K562 (cell line): ENCODE measurements at regions not wholly inside any gene's neighbourhood (a gene's known extent, or its start where the extent isn't known, plus 50 kb on each side); places are given as distances from the start of the nearest gene placed in this dataset.

Source experiments
- ATAC-seq: fragments of 200-7000 bp; cut with Tn5 transposase; 3 replicates; pipeline ENCODE4 v1.9.1; 2020; ENCODE audit warnings: moderate library complexity
- BruUV-seq: library from RNA; stranded (reverse); fragments of 400-500 nt; replicated peaks from 2 replicates; lab custom pipeline; 2021; lab: Mats Ljungman, UMichigan
- CTCF ChIA-PET: fragments of 300-600 bp; formaldehyde crosslinking; extraction: SDS; loops from one replicate; lab custom pipeline; 2021; ENCODE audit warnings: low intra/inter-chr PET ratio; lab: Yijun Ruan, JAX
- POLR2A ChIA-PET: fragments of 300-600, 350-650 bp; sonication (Branson Sonifier 250); formaldehyde crosslinking; extraction: SDS; loops from one replicate; lab custom pipeline; 2021; ENCODE audit warnings: antibody characterized with exemption, inconsistent platforms; lab: Yijun Ruan, JAX
- DNase-seq, 4 experiments: peaks; one replicate each; pipeline versions ENCODE4 v3.0.0 to v3.0.0-alpha.2; 2011 to 2018; ENCODE audit warnings: low spot score in 3 of 4, mixed read lengths in 3 of 4; ENCODE audit errors: extremely low read depth in 1 of 4
- FAIRE-seq: peaks from 2 replicates; lab custom pipeline; 2011; peaks lifted over from hg19 to GRCh38; lab: Jason Lieb, UNC
- H2AFZ ChIP-seq: 2 replicates; pipeline ENCODE4 v1.6.0; 2011; ENCODE audit warnings: low read depth, low read length, control low read depth, inconsistent platforms
- H3K27ac ChIP-seq: fragments of 200-600 bp; 3 replicates; pipeline ENCODE4 v1.8.0; 2011; ENCODE audit warnings: low read depth, mild to moderate bottlenecking, control low read depth, inconsistent platforms, low read length, moderate library complexity, mixed read lengths; ENCODE audit errors: extremely low read depth
- H3K27me3 ChIP-seq, 2 experiments: fragments of 300-600 bp in 1 of 2; 2 replicates in 1 of 2; 3 replicates in 1 of 2; pipeline versions ENCODE4 v1.6.0 to v1.8.0; 2011; ENCODE audit warnings: inconsistent platforms in 2 of 2, low read length in 2 of 2, mild to moderate bottlenecking in 1 of 2, mixed read lengths in 1 of 2, moderate library complexity in 1 of 2; ENCODE audit not compliant: control insufficient read depth in 2 of 2, insufficient read depth in 2 of 2
- H3K36me3 ChIP-seq: fragments of 300-600 bp; 3 replicates; pipeline ENCODE4 v1.8.0; 2011; ENCODE audit warnings: mild to moderate bottlenecking, low read length, inconsistent platforms; ENCODE audit not compliant: control insufficient read depth, insufficient read depth
- H3K4me1 ChIP-seq, 2 experiments: fragments of 200-600 bp in 1 of 2; replicated peaks in 1 of 2; 2 replicates in 1 of 2; 3 replicates in 1 of 2; pipeline versions ENCODE4 v1.5.1 to v1.8.0; 2011; ENCODE audit warnings: inconsistent platforms in 2 of 2, low read length in 2 of 2, mild to moderate bottlenecking in 1 of 2, mixed read lengths in 1 of 2, moderate library complexity in 1 of 2; ENCODE audit not compliant: control insufficient read depth in 2 of 2, insufficient read depth in 2 of 2
- H3K4me2 ChIP-seq: 2 replicates; pipeline ENCODE4 v1.6.1; 2011; ENCODE audit warnings: low read length, control low read depth, inconsistent platforms, mixed read lengths; ENCODE audit not compliant: insufficient read depth
- H3K4me3 ChIP-seq: fragments of 200-600 bp; sonication (generic), shearing (Covaris generic); 2 replicates; pipeline ENCODE4 v1.5.1; 2016; ENCODE audit warnings: control low read depth, inconsistent platforms
- H3K79me2 ChIP-seq: fragments of 200-600 bp; 3 replicates; pipeline ENCODE4 v1.8.0; 2011; ENCODE audit warnings: low read length, inconsistent platforms; ENCODE audit not compliant: control insufficient read depth, insufficient read depth
- H3K9ac ChIP-seq, 2 experiments: 2 replicates each; pipeline versions ENCODE4 v1.6.0 to v1.6.1; 2011; ENCODE audit warnings: low read depth in 2 of 2, low read length in 2 of 2, control low read depth in 1 of 2, inconsistent platforms in 1 of 2, mild to moderate bottlenecking in 1 of 2, mixed read lengths in 1 of 2; ENCODE audit not compliant: insufficient read depth in 1 of 2
- H3K9me1 ChIP-seq: one replicate; pipeline ENCODE4 v1.6.0; 2011; ENCODE audit warnings: inconsistent platforms, mild to moderate bottlenecking, low read length, moderate library complexity; ENCODE audit not compliant: control insufficient read depth, insufficient read depth
- H3K9me3 ChIP-seq: replicated peaks from 2 replicates; pipeline ENCODE4 v1.5.1; 2011; ENCODE audit warnings: low read depth, low read length, inconsistent platforms; ENCODE audit not compliant: control insufficient read depth, insufficient read depth
- H4K20me1 ChIP-seq: replicated peaks from 2 replicates; pipeline ENCODE4 v1.6.1; 2011; ENCODE audit warnings: low read length, inconsistent platforms, mixed read lengths; ENCODE audit not compliant: control insufficient read depth, insufficient read depth
- ASH1L ChIP-seq: fragments of 450-650 bp; IDR thresholded peaks from 2 replicates; pipeline ENCODE4 v1.6.1; 2018; ENCODE audit warnings: borderline replicate concordance, mild to moderate bottlenecking, low read depth; ENCODE audit not compliant: partially characterized antibody
- CBX2 ChIP-seq: fragments of 200-600 bp; sonication (generic); IDR thresholded peaks from one replicate; pipeline ENCODE4 v1.6.1; 2012; ENCODE audit warnings: mild to moderate bottlenecking, low read length, inconsistent platforms; ENCODE audit not compliant: insufficient read depth, poor library complexity, severe bottlenecking
- SAP30 ChIP-seq: fragments of 200-600 bp; sonication (generic); IDR thresholded peaks from 2 replicates; pipeline ENCODE4 v1.6.1; 2012; ENCODE audit warnings: borderline replicate concordance, low read depth, mild to moderate bottlenecking, moderate library complexity, low read length, control low read depth, inconsistent platforms; ENCODE audit not compliant: insufficient read depth, poor library complexity, severe bottlenecking
- ZBTB8A ChIP-seq: fragments of 450-650 bp; IDR thresholded peaks from 2 replicates; pipeline ENCODE4 v1.6.1; 2018; ENCODE audit warnings: mild to moderate bottlenecking, moderate library complexity; ENCODE audit not compliant: partially characterized antibody
- ZNF41 ChIP-seq: fragments of 250-450 bp; sonication (Bioruptor Pico); conservative IDR thresholded peaks from 2 replicates; pipeline ENCODE4 v1.4.0; 2020; ENCODE audit warnings: mild to moderate bottlenecking
- ZSCAN32 ChIP-seq: fragments of 450-650 bp; formaldehyde crosslinking; IDR thresholded peaks from 2 replicates; pipeline ENCODE4 v1.4.0; 2020; ENCODE audit warnings: mild to moderate bottlenecking, moderate library complexity
- WGBS: fragments of 100-300 bp; shearing (Covaris generic); methylation state at CpG from one replicate; pipeline ENCODE4 v1.1.6; 2016; ENCODE audit warnings: low coverage, mixed read lengths; ENCODE audit not compliant: insufficient coverage; ENCODE audit errors: missing lambda C conversion rate; 5-methylcytosine and 5-hydroxymethylcytosine counted together
- in situ Hi-C: fragments of 300-500 bp; cut with MboI; formaldehyde crosslinking; loops from 4 replicates; pipeline ENCODE4 v1.15.0; 2018; ENCODE audit warnings: inconsistent platforms, mixed read lengths
- intact Hi-C: fragments of 100-400 bp; cut with micrococcal nuclease; formaldehyde crosslinking; loops from 2 replicates; pipeline ENCODE4 v1.14.2; 2022
- TF ChIP-seq, protein P1 (sequence below): IDR thresholded peaks from 2 replicates; pipeline ENCODE4 v1.6.1; 2016; ENCODE audit warnings: missing genetic modification characterization, missing compliant biosample characterization
- TF ChIP-seq, protein P2 (sequence below), 2 experiments: fragments of 450-650 bp in 1 of 2; sonication (generic) in 1 of 2; formaldehyde crosslinking; conservative IDR thresholded peaks; 2 replicates each; pipeline versions ENCODE4 v1.4.0 to v1.8.1; 2020 to 2022; ENCODE audit warnings: mild to moderate bottlenecking in 1 of 2, missing genetic modification reagents in 1 of 2
- TF ChIP-seq, protein P3 (sequence below): fragments of 200-800 bp; sonication (Bioruptor generic); IDR thresholded peaks from 2 replicates; pipeline ENCODE4 v1.6.1; 2016; ENCODE audit warnings: missing genetic modification characterization, missing compliant biosample characterization

DNA sequence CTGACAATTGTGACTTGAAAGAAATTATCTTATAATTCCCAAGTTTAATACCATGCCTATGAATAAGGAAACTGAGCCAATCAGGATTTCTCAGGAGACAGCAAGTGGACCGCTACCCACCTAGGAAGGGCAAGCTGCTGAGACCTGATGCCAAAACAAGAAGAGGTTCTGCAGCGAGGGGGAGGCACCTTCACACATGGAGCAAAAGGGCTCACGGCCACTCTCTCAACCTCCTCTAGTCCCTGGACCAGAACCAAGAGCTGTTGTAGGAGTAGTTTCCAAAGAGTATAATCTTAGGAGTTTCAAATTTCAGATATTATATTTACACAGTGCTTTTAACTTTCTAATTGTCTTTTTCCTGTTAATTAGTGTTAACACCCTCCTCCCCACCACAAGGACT lies 154.7 kb upstream of the ETAA1 start (continued):
- no peak for TF ChIP-seq ZBTB8A
- TF ChIP-seq, protein P1, sequence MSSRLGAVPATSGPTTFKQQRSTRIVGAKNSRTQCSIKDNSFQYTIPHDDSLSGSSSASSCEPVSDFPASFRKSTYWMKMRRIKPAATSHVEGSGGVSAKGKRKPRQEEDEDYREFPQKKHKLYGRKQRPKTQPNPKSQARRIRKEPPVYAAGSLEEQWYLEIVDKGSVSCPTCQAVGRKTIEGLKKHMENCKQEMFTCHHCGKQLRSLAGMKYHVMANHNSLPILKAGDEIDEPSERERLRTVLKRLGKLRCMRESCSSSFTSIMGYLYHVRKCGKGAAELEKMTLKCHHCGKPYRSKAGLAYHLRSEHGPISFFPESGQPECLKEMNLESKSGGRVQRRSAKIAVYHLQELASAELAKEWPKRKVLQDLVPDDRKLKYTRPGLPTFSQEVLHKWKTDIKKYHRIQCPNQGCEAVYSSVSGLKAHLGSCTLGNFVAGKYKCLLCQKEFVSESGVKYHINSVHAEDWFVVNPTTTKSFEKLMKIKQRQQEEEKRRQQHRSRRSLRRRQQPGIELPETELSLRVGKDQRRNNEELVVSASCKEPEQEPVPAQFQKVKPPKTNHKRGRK (tag) = no peak
- TF ChIP-seq, all 486 proteins: peak for 0

DNA sequence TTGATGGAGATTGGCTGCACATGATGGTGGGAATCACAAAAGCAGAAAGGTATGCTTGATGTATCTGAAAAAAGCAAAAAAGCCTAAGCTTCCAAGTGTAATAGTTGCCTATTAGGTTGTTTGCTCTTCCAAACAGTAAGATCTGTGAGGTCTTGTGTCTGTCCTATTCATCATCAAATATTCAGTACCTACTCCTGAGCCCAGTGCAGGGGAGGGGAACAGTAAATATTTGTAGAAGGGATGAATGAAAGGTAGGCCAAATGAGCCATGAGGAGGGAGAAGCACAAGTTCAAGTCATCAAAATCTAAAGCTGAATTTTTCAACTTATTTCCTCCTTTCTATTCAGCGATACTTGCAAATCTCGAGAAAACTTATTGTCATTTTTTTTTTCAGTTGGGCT lies 153.2 kb upstream of the ETAA1 start:
- intact Hi-C loops = no loop called here
- BruUV-seq = no TSS peak
- FAIRE-seq = no peak
- no peak overlapping the region for H3K4me3 ChIP-seq
- H3K79me2 ChIP-seq = no peaks in the 10 kb centered on the region
- H3K9me1 ChIP-seq = no peaks in the 10 kb centered on the region
- no peak for ATAC-seq
- H3K27ac ChIP-seq = no peak overlapping the region
- in situ Hi-C loops = no loop called here
- no peak overlapping the region for H3K4me2 ChIP-seq
- H3K9ac ChIP-seq = no peak overlapping the region
- no peak for DNase-seq
- no peaks in the 10 kb centered on the region for H3K27me3 ChIP-seq
- H4K20me1 ChIP-seq = no peaks in the 10 kb centered on the region
- POLR2A ChIA-PET = interaction anchor here (0.6 kb wide), 1 partner anchor 563 kb away, joined by 3 read pairs; no protein-coding TSS in a partner anchor
- CTCF ChIA-PET = no interaction called here
- no peak overlapping the region for H2AFZ ChIP-seq
- H3K4me1 ChIP-seq = no peaks in the 10 kb centered on the region
- 0% methylated on average over 2 of the region's 2 CpGs for WGBS
- H3K9me3 ChIP-seq = no peaks in the 10 kb centered on the region
- no peaks in the 10 kb centered on the region for H3K36me3 ChIP-seq
- TF ChIP-seq ASH1L (no peak), SAP30 (no peak), CBX2 (no peak), ZNF41 (CRISPR knock-in tag) (no peak), ZSCAN32 (CRISPR knock-in tag) (no peak)
- TF ChIP-seq, protein P2, sequence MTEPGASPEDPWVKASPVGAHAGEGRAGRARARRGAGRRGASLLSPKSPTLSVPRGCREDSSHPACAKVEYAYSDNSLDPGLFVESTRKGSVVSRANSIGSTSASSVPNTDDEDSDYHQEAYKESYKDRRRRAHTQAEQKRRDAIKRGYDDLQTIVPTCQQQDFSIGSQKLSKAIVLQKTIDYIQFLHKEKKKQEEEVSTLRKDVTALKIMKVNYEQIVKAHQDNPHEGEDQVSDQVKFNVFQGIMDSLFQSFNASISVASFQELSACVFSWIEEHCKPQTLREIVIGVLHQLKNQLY (CRISPR knock-in tag; conservative IDR thresholded peaks at IDR 0.05) = no peak
- TF ChIP-seq, protein P3, sequence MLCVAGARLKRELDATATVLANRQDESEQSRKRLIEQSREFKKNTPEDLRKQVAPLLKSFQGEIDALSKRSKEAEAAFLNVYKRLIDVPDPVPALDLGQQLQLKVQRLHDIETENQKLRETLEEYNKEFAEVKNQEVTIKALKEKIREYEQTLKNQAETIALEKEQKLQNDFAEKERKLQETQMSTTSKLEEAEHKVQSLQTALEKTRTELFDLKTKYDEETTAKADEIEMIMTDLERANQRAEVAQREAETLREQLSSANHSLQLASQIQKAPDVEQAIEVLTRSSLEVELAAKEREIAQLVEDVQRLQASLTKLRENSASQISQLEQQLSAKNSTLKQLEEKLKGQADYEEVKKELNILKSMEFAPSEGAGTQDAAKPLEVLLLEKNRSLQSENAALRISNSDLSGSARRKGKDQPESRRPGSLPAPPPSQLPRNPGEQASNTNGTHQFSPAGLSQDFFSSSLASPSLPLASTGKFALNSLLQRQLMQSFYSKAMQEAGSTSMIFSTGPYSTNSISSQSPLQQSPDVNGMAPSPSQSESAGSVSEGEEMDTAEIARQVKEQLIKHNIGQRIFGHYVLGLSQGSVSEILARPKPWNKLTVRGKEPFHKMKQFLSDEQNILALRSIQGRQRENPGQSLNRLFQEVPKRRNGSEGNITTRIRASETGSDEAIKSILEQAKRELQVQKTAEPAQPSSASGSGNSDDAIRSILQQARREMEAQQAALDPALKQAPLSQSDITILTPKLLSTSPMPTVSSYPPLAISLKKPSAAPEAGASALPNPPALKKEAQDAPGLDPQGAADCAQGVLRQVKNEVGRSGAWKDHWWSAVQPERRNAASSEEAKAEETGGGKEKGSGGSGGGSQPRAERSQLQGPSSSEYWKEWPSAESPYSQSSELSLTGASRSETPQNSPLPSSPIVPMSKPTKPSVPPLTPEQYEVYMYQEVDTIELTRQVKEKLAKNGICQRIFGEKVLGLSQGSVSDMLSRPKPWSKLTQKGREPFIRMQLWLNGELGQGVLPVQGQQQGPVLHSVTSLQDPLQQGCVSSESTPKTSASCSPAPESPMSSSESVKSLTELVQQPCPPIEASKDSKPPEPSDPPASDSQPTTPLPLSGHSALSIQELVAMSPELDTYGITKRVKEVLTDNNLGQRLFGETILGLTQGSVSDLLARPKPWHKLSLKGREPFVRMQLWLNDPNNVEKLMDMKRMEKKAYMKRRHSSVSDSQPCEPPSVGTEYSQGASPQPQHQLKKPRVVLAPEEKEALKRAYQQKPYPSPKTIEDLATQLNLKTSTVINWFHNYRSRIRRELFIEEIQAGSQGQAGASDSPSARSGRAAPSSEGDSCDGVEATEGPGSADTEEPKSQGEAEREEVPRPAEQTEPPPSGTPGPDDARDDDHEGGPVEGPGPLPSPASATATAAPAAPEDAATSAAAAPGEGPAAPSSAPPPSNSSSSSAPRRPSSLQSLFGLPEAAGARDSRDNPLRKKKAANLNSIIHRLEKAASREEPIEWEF (CRISPR knock-in tag) = no peak
